ENCODE measurements at regions not wholly inside any gene's neighbourhood (a gene's known extent, or its start where the extent isn't known, plus 50 kb on each side); places are given as distances from the start of the nearest gene placed in this dataset.

DNA sequence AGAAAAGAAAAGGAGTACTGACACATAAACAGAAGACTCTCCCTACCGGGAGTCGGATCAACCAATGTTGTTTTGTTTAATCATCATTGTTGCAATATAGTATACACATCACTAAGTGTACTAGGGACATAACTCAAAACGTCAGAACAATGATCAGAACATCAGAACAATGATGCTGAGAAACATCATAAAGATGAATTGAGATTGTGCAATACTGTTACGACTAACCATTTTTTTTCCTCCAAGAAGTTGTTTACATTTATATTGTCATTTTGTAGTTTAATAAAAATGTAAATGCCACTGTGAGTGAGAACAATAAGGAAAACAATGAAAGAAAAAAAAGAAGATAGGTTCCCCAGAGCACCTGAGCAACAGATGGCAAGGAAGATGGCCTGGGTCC, 663.1 kb upstream of the PCDH15 start:
- no peak for DNase-seq (ENCODE audit: extremely low read depth in 1 of 11, low read depth in 9 of 11, low spot score in 4 of 11)

DNA sequence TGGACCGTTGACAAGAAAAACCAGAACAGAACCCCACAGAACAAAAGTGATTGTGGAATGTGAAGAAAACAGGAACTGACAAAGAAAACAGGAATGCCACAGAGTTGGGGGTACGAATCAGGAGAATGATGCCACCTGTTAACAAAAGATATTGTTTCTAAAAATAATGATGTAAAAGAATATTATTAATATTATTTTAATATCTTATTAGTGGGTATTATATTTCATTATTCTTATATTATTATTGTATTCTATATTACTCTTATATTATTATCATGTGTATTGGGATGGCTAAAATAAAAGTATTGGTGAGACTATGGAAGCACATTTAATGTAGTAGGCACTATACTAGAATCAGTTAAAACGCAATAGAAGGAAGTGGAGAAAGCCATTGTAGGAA, 659.0 kb upstream of the PCDH15 start:
- no peak for DNase-seq (ENCODE audit: extremely low read depth in 1 of 11, low read depth in 9 of 11, low spot score in 4 of 11)

DNA sequence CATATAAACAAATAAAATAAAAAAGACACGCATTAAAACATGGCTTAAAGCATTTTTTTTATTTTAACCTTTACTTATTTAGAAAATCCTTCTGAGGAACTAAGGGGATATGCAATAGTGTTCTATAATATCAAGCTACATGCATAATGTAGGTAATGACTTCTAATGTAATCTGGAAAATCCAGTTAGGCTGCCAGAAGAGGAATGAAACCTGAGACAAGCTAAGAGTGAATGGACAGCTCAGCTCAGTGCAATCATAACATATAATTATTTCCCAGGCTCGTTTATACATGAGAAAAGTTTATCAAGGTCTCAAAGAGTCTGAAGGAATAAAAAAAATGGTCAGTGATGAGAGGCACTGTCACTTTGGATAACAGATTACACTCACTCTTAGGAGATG, 649.0 kb upstream of the PCDH15 start:
- DNase-seq (ENCODE audit: extremely low read depth in 1 of 11, low read depth in 9 of 11, low spot score in 4 of 11) = peak in 3 of 11 donors; percentile 4 to 6 (median 5)

DNA sequence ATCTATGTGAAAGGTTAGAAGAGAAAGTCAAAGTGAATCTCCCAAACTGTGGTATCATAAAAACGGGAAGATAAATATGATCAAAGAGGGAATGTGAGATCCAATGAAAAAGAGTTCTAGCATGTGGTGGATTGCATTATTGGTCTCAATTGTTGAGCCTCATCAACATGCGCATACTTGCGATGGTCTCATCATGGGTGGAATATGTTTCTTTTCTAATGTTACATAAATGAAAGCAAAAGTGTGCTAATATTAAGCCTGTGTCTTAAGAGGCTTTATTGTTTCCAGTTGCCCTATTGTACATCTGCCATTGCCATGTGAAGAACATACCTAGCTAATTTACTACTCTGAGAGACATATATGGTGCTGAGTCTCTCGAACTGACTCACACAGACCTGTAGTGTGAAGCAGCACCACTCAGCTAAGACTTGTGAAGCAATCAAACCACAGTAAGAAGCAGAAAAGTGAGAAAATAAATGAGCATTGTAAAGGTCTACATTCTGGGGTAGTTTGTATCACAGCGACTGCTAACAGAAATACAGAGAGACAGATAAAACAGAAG, 645.5 kb upstream of the PCDH15 start:
- DNase-seq (ENCODE audit: extremely low read depth in 1 of 11, low read depth in 9 of 11, low spot score in 4 of 11) = no peak

DNA sequence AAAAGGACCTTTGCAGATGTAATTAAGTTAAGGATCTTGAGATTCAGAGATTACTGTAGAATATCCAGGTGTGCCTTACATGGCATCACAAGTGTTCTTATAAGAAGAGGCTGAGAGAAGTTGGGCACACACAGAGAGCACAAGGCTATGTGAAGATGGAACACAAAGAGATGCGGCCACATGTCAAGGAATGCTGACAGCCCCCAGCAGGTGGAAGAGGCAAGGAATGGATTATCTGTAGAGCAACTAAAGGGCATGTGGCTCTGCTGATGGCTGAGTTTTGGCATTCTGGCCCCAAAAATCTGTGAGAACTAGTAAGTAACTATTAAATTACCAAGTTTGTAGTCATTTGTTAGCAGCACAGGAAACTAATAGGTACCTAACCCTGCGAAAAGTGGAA, 640.7 kb upstream of the PCDH15 start:
- no peak for DNase-seq (ENCODE audit: extremely low read depth in 1 of 11, low read depth in 9 of 11, low spot score in 4 of 11)

DNA sequence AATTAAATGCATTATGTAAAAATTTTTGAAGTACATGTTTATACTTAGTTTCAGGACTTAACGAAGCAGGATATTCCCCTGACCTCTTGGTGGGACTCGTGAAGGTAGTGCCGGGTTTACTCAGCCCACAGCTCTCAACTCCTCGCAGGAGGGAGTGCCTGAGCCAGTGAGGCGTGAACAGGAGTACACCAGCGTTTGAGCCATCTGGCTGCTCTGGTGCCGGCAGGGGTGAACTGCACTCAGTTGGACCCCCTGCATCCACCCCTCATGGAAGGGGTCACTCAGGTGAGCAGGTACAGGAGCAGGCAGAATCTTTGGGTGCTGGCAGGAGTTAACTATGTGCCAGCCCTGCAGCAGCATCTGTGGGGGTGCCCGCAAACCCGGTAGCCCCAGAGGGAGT, 625.1 kb upstream of the PCDH15 start:
- no peak for DNase-seq (ENCODE audit: extremely low read depth in 1 of 11, low read depth in 9 of 11, low spot score in 4 of 11)

DNA sequence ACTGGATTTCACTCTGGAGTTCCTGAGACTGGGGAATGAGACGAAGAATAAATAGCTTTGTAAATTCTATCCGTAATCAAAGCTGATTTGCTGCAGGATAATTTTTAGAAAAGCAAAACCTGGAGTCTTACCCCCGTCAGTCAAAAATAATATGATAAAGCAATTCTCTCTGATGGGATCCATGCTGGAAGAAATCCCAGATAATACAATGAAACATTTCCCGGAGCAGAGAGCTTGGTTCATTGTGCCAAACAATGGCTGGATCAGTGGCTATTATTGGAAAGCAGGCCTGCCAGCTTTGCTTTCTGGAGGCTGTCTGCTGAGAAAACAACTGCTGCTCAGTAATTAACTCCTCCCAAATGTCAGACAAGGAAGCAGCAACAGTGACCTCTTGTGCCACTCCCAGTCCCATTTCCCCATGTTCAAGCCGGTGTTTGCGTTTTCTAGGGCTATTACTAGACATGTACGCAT, 609.4 kb upstream of the PCDH15 start:
- DNase-seq (ENCODE audit: extremely low read depth in 1 of 11, low read depth in 9 of 11, low spot score in 4 of 11) = peak in 7 of 11 donors; percentile 2 to 32 (median 15)

DNA sequence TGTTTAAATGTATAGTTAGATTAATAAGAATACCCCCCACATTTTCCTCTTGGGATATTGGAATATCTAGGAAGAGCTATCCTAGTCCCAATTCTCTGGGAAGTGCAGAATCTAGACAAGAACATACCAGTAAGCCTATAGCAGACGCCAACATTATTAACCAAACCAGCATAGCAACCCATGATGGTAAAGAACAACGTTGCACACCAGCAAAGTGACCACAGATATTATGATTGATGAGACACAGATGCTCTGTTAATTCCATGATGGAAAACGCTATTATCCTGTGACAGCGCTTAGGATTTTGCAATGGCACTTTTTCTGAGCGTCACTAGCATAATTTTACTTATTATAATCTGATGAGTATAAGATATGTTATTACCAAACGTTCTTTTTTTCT, 603.1 kb upstream of the PCDH15 start:
- DNase-seq (ENCODE audit: extremely low read depth in 1 of 11, low read depth in 9 of 11, low spot score in 4 of 11) = no peak

DNA sequence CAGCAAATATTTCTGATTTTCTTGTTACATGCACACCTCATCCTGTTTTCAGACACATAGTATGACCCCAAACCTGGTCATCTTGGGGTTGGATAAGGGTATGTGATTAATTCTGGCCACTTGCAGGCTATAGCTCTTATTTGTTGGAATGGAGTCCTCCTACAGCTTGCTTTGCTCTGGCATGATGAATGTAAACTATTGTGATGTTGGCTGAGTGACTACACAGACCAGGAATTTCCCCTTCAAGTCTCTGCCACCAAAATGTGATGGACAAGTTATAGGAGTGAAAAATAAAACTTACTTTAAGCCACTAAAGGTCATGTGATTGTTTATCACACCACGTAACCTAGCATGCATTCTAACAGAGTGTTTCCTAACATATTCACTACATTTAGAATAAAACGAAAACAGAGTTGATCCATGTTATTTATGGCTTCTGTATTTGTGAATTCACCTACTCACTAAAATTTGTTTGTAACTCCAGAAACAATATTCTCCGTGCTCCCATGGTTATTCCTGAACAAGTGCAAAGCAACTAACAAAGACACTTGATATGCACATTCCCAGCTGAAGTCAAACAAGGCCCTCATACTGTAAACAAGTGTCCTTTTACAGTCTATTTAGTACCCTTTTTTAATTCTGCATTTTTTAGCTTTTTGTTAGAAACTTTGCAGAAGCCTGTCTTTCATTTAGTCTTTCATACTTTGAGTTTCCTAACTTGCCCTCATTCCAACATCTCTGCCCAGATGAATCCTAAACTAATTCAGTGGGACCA, 599.2 kb upstream of the PCDH15 start:
- no peak for DNase-seq (ENCODE audit: extremely low read depth in 1 of 11, low read depth in 9 of 11, low spot score in 4 of 11)

DNA sequence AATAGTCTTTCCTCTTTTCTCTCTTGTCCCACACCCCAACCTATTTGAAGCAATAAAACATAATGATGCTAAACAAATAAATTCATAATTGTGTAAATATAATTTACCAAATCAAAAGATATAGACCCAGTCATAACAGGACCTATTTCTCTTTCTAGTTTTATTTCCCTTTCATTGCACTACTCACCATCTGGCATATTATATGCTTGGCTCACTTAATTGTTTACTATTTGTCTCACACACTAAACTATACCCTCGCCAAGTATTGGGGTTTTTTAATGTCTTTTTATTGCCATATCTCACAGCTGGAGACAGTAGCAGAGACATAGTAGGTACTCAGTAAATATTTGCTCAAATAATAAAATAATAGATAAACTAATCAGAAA, 597.5 kb upstream of the PCDH15 start:
- DNase-seq (ENCODE audit: extremely low read depth in 1 of 11, low read depth in 9 of 11, low spot score in 4 of 11) = no peak

DNA sequence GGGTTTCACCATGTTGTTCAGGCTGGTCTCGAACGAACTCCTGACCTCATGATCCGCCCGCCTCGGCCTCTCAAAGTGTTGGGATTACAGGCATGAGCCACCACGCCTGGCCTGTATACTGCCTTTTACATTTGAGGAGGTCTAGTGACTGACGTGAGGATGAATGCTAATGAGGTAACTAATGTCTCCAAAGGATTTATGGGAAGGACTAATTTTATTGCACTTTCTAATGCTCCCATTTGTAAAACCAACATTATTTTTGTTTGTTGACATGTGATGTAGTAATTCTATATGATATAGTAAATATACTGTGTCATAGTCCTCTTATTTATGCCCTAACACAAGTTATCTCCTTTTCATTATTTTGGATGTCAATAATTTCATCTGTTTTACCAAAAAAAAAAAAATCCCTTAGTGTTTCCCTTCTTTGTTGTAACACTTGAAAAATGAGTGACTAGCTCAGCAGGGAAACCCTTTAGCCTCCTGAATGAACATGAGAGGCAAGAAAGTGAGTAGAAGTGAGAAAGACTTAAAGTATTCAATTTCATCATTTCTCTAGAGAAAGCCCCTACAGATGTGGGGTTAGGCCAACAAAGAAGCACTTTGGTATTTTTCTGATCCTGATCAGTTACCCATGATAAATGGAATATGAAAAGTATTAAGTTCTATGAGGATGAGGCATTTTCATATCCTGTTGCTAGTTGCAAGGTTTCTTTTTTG, 596.9 kb upstream of the PCDH15 start:
- no peak for DNase-seq (ENCODE audit: extremely low read depth in 1 of 11, low read depth in 9 of 11, low spot score in 4 of 11)

DNA sequence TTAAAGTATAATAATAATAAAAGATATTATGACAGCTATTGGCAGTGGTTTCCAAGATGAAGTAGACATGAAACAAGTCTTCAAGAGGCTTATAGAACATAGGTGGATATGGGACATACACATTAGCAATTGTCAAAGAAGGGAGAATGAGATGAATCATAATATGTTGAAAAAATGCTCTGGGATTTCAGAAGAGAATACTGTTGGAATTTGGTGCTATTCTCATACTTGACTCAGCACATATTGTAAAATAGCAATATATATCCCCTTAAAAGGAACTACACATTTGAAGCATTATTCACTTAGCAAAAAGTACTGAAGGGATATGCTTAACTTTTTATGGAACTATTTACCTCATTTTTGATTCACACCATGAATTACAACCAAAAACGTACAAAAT, 577.2 kb upstream of the PCDH15 start:
- DNase-seq (ENCODE audit: extremely low read depth in 1 of 11, low read depth in 9 of 11, low spot score in 4 of 11) = no peak

DNA sequence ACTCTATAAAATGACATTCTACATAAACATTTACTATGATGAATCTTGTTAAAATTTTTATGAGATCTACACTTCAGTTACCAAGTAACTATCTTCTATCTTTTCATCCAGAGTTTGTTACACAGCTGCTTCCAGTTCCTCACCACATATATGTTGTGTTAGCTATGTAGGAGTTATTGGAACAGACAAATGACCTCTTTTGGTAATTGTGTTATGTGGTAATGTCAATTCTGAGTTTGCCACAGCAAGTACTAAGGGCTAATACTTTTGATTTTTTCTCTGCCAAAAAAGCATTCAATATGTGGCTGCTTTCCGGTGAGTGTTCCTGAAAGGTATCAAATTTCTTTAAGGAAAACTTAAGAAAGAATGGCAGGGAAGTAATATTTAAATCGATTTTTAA, 573.9 kb upstream of the PCDH15 start:
- no peak for DNase-seq (ENCODE audit: extremely low read depth in 1 of 11, low read depth in 9 of 11, low spot score in 4 of 11)

DNA sequence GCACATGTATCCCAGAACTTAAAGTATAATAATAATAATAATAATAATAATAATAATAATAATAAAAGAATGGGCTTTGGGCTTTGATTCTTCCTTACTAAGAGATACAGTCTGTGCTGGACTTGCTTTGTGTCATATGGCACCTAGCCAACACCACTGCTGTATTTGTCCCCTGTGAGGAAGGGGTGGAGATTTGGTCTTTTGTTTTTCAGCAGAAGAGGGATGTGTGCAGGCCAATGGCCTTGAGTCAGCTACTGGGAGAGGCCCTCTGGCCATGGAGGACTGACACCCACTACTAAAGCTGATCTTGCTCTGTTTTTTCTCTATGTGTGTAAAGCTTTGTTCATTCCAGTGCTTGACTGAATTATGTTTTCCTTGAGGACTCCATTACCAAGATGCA, 573.0 kb upstream of the PCDH15 start:
- DNase-seq (ENCODE audit: extremely low read depth in 1 of 11, low read depth in 9 of 11, low spot score in 4 of 11) = peak in 1 of 11 donors; percentile 3

DNA sequence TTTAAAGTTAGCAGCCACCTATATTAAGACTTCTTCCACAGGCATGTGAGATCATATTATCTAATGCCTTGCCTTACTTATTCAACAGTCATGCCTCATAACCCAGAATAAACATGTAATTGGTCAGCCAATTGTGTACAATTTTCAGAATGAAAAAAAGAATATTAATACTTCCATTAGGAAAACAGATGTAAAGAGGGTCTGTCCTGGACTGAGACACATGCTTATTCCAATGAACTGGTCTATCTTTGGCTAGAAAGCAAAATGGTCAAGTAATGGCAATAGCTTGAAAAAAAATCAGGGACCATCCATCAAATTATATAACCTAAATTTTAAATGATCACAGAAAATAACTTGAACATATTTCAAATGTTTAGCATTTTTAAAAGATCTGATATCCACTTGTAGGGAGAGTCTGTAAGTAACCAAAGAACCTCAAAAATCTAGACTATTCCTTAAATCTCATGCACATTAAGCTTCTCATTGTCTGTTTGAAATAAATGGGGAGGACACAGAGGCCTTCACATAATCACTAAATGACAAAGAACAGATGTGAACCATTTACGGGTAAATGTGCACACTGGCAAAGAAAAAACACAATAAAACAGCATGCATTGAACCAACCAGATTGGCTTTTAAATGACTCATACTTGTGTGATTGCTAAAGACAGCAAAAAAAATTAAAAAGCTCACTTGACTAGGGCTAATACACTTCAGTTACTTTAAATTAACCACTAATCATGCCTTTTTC, 568.8 kb upstream of the PCDH15 start:
- no peak for DNase-seq (ENCODE audit: extremely low read depth in 1 of 11, low read depth in 9 of 11, low spot score in 4 of 11)

DNA sequence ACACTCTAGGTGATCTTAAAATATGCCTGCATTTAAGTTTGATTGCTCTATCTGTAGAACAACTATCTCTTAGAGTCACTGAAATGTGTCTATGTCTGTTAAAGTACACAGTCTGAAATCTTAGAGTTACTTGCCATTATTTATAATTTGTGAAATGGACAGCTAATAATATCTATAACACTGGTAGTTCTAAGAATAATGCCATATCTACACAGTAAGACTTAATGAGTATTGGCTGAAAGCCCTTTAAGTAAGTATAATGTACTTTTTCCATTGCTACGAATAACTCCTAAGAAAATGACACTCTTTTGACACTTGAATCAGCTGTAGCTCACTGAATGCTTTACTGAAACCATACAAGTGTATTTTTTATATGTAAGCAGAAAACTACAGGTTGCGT, 567.4 kb upstream of the PCDH15 start:
- DNase-seq (ENCODE audit: extremely low read depth in 1 of 11, low read depth in 9 of 11, low spot score in 4 of 11) = no peak

DNA sequence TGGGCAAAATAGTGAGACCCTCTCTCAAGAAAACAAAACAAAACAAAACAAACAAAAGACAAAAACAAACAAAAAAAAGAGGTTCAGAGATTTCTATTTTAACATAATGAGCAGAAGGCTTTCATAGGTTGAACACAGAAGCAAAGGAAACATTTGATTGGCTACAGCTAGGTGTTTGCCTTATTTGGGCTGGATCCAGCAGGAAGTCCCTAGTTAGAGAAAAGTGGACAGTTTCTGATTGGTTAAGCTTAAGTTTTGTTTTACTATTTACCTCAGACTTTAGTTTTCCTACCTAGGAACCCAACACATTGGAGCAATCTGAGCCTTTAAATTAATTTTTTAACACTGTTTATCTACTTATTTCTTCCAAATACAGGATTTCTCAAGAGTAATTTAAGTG, 566.5 kb upstream of the PCDH15 start:
- no peak for DNase-seq (ENCODE audit: extremely low read depth in 1 of 11, low read depth in 9 of 11, low spot score in 4 of 11)

DNA sequence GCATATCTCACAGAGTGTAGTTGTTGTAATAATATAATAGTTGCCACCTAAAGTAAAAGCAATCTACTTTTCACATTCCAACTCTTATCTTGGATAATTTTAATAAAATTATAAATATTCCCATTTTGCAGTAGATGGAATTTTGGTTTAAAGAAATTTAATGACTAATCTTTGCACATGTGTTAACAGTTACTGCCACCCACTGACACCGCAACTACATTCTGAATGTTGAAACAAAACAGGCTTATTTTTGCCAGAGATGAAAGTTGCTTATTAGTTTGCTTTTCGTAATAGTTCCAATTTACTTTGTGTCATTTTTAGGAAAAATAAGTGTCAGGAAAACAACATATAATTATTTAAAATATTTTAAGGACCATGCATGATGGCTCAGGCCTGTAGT, 557.5 kb upstream of the PCDH15 start:
- no peak for DNase-seq (ENCODE audit: extremely low read depth in 1 of 11, low read depth in 9 of 11, low spot score in 4 of 11)

DNA sequence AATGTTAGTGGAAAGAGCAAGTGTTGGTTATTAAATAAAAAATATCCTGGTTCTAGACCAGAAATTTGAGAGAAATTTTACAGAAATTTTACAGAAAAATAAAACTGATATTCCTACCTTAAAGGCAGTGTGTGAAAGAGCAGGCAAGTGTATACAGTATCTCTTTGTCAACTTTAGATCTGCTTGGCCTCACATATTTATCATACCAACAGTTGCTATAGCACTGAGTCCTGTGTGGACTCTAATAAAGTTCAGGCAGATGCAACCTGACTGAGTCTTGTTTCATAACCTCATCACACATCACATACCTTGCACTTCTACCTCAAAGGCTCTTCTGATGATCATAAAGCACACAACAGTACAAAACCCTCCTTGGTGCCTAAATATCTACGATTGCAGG, 552.4 kb upstream of the PCDH15 start:
- DNase-seq (ENCODE audit: extremely low read depth in 1 of 11, low read depth in 9 of 11, low spot score in 4 of 11) = no peak

DNA sequence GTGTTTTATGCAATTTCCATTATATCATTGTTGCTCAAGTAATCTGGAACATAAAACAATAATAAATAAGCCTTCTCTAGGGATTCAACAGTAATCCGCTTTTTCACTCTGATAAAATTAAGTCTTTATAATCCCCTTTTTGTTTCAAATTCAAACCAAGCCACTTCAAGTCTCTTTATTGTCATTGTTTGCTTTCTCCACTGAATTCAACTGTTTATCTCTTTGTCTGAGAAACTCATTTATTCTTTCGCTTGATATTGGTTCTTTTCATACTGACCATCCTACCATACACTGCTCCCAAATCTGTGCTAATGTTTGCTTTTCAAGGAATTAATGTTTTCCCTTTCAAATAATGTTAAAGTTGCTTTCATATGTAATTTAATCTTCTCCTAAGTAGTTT, 550.4 kb upstream of the PCDH15 start:
- DNase-seq (ENCODE audit: extremely low read depth in 1 of 11, low read depth in 9 of 11, low spot score in 4 of 11) = no peak

Data from renal cortex interstitium (tissue), 11 donors.